ENCODE measurements at regions not wholly inside any gene's neighbourhood (a gene's known extent, or its start where the extent isn't known, plus 50 kb on each side); places are given as distances from the start of the nearest gene placed in this dataset.

DNA sequence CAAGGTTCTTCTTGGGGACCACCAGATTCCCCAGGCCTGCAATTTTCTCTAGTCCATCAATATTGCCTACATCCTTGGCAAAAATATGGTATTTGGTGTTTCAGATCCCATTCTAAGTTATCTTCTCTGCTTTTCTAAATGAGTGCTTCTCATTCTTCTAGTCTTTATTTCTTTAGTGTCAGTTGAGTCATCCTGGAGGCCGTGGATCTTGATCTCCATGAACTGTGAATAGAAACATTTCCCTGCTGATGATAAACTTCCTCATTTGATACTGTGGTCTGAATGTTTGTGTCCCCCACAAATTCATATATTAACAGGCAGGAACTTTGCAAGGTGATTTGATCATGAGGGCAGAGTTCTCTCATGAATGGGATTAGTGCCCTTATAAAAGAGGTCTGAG lies 779.3 kb downstream of the INHBA start:
- TF ChIP-seq, protein P1, sequence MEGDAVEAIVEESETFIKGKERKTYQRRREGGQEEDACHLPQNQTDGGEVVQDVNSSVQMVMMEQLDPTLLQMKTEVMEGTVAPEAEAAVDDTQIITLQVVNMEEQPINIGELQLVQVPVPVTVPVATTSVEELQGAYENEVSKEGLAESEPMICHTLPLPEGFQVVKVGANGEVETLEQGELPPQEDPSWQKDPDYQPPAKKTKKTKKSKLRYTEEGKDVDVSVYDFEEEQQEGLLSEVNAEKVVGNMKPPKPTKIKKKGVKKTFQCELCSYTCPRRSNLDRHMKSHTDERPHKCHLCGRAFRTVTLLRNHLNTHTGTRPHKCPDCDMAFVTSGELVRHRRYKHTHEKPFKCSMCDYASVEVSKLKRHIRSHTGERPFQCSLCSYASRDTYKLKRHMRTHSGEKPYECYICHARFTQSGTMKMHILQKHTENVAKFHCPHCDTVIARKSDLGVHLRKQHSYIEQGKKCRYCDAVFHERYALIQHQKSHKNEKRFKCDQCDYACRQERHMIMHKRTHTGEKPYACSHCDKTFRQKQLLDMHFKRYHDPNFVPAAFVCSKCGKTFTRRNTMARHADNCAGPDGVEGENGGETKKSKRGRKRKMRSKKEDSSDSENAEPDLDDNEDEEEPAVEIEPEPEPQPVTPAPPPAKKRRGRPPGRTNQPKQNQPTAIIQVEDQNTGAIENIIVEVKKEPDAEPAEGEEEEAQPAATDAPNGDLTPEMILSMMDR (IDR thresholded peaks at IDR 0.05; ENCODE audit: insufficient read depth, low read length, poor library complexity, severe bottlenecking), result no peak
- TF ChIP-seq EZH2phosphoT487 (conservative IDR thresholded peaks at IDR 0.05; ENCODE audit: low read length), result no peak

Measured in SU-DHL-6 (cell line).